ENCODE measurements at regions not wholly inside any gene's neighbourhood (a gene's known extent, or its start where the extent isn't known, plus 50 kb on each side); places are given as distances from the start of the nearest gene placed in this dataset.
A peak's percentile ranks its signal among the peaks of the same experiment; 100 is the strongest.

DNA sequence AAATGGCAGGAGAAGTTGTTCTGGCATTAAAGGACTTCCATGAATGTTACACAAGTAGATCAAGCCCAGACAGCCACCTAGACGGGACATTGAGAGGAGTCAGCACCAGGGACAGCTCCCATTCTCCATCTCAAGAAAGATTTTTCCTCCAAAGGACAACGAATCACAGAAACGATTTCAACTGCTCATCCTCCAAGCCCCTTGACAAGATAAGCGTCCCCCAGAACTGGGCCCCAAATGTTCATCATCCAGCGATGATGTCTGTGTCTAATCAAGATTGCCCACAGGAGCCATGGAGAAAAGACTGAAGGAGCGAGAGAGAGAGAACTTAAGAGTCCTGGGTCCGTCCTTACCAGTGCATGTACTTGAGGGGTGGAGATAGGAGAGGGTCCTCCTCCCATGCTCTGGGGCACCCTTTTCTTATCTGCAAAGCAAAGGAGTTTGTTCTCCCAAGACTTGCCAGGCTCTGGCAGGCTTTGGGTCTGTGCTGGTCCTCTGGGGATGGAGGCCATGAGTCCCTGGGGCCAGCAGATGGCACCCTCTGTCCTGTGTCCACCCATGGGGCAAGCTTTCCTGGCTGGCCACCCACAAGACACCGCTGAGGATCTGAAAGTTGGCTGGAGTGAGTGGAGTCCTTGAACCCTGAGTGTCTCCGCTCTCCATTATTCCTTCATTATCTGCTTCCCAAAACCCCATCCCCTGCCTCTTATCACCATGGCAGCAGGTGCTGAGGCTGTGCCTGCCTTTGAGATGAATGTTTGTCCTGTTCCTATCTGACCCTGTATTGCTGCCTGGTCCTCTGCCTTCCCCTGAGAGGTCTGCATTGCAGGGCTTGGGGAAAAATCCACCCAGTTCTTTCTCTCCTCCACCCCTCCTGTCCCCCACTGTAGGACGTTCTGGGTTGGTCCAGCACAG is 164.6 kb downstream of the ACTL8 start:
- TF ChIP-seq, protein P1, sequence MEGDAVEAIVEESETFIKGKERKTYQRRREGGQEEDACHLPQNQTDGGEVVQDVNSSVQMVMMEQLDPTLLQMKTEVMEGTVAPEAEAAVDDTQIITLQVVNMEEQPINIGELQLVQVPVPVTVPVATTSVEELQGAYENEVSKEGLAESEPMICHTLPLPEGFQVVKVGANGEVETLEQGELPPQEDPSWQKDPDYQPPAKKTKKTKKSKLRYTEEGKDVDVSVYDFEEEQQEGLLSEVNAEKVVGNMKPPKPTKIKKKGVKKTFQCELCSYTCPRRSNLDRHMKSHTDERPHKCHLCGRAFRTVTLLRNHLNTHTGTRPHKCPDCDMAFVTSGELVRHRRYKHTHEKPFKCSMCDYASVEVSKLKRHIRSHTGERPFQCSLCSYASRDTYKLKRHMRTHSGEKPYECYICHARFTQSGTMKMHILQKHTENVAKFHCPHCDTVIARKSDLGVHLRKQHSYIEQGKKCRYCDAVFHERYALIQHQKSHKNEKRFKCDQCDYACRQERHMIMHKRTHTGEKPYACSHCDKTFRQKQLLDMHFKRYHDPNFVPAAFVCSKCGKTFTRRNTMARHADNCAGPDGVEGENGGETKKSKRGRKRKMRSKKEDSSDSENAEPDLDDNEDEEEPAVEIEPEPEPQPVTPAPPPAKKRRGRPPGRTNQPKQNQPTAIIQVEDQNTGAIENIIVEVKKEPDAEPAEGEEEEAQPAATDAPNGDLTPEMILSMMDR (IDR thresholded peaks at IDR 0.05): peak in 2 of 7 experiments; percentile 10 to 17
- TF ChIP-seq POLR2A (IDR thresholded peaks at IDR 0.05): no peak
